ENCODE measurements at regions not wholly inside any gene's neighbourhood (a gene's known extent, or its start where the extent isn't known, plus 50 kb on each side); places are given as distances from the start of the nearest gene placed in this dataset.

DNA sequence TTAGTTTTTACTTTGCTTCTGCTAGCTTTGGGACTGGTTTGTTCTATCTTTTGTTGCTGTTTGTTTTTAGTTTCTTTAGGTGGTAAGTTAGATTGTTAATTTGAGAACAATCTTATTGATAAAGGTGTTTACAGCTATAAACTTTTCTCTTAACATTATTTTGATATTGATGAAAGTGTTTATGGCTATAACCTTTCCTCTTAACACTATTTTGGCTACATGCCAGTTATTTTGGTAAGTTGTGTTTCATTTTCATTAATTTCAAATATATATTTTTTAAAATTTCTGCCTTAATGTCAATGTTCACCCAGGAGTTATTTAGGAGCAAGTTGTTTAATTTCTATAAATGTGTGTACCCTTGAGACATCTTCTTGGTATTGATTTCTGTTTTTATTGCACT lies 229.6 kb upstream of the SYT4 start:
- no peaks in the 10 kb centered on the region for H3K4me1 ChIP-seq (ENCODE audit: insufficient read depth, low read length)
- ATAC-seq (ENCODE audit: poor library complexity) (no peak), DNase-seq (no peak)
- Mint-ChIP-seq H3K4me1 (ENCODE audit: low read depth) (no peaks in the 10 kb centered on the region), H3K4me3 (no peak overlapping the region), H3K27me3 (no peaks in the 10 kb centered on the region), H3K9me3 (peaks cover 41% of the 10 kb centered on the region), H3K27ac (no peak overlapping the region), H3K36me3 (ENCODE audit: low read depth) (no peaks in the 10 kb centered on the region)
- TF ChIP-seq, protein P1, sequence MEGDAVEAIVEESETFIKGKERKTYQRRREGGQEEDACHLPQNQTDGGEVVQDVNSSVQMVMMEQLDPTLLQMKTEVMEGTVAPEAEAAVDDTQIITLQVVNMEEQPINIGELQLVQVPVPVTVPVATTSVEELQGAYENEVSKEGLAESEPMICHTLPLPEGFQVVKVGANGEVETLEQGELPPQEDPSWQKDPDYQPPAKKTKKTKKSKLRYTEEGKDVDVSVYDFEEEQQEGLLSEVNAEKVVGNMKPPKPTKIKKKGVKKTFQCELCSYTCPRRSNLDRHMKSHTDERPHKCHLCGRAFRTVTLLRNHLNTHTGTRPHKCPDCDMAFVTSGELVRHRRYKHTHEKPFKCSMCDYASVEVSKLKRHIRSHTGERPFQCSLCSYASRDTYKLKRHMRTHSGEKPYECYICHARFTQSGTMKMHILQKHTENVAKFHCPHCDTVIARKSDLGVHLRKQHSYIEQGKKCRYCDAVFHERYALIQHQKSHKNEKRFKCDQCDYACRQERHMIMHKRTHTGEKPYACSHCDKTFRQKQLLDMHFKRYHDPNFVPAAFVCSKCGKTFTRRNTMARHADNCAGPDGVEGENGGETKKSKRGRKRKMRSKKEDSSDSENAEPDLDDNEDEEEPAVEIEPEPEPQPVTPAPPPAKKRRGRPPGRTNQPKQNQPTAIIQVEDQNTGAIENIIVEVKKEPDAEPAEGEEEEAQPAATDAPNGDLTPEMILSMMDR (IDR thresholded peaks at IDR 0.05), result no peak
- intact Hi-C loops (cut with DNase I, micrococcal nuclease), result no loop called here
- ChIA-PET POLR2A (no interaction called here), CTCF (no interaction called here)
- H3K27ac ChIP-seq (ENCODE audit: low read depth in 1 of 2, low read length in 2 of 2), result no peak overlapping the region
- peaks cover 0 to 14% of the 10 kb centered on the region in 2 experiments for H3K9me3 ChIP-seq (ENCODE audit: control insufficient read depth in 1 of 2, insufficient read depth in 1 of 2, low read length in 2 of 2)
- no peak overlapping the region for H3K4me3 ChIP-seq (ENCODE audit: low read length)
- no peaks in the 10 kb centered on the region for H3K27me3 ChIP-seq (ENCODE audit: control insufficient read depth in 1 of 2, insufficient read depth in 2 of 2, low read length in 2 of 2)
- H3K36me3 ChIP-seq (ENCODE audit: insufficient read depth, low read length), result no peaks in the 10 kb centered on the region

DNA sequence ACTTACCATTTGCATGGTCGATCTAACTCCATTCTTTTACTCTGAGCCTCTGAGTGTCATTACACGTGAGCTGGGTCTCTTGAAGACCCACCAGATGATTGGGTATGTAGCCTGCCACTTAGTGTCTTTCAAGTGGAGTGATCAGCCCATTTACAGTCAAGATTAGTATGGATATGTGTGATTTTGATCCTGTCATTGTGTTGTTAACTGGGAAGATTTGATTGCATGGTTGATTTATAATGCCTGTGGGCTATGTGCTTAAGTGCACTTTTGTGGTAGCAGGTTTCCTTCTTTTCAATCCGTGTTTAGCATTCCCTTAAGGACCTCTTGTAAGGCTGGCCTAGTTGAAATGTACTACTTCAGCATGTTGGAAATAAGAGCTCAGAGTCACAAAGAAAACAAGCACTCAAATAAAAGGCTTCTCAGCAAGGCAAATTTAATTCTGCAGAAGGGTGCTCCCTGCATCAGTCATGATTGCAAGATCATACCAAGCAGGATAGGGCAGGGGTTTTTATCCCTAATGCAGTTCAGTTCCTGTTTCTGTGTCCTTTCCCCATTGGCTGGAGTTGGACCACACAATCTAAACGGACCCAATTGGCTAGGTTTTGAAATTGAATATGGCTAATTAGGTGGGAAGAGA lies 230.7 kb upstream of the SYT4 start:
- no peaks in the 10 kb centered on the region for H3K4me1 ChIP-seq (ENCODE audit: insufficient read depth, low read length)
- ATAC-seq (ENCODE audit: poor library complexity), result no peak
- H3K4me3 Mint-ChIP-seq, result no peak overlapping the region

DNA sequence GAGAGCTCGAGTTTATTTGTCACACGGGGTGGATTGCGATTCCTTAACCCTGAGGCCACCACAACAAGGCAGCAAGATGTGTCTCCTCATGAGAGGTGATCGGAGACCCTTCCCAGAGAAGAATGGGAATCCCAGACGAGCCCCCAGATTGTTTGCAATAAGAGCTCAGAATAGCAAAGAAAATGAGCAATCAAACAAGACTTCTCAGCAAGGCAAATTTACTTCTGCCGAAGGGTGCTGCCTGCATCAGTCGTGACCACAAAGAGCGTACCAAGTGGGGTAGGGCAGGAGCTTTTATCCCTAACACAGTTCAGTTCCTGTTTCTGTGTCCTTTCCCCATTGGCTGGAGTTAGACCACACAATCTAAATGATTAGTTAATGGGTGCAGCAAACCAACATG lies 237.5 kb upstream of the SYT4 start:
- DNase-seq (no peak), ATAC-seq (ENCODE audit: poor library complexity) (no peak)
- H3K36me3 ChIP-seq (ENCODE audit: insufficient read depth, low read length), result no peaks in the 10 kb centered on the region
- H3K4me3 ChIP-seq (ENCODE audit: low read length), result no peak overlapping the region
- ChIA-PET POLR2A (no interaction called here), CTCF (no interaction called here)
- Mint-ChIP-seq H3K9me3 (peaks cover 28% of the 10 kb centered on the region), H3K27ac (no peak overlapping the region), H3K36me3 (ENCODE audit: low read depth) (no peaks in the 10 kb centered on the region), H3K4me3 (no peak overlapping the region), H3K27me3 (no peaks in the 10 kb centered on the region), H3K4me1 (ENCODE audit: low read depth) (no peaks in the 10 kb centered on the region)
- TF ChIP-seq, protein P1 (IDR thresholded peaks at IDR 0.05), result no peak
- H3K27me3 ChIP-seq (ENCODE audit: control insufficient read depth in 1 of 2, insufficient read depth in 2 of 2, low read length in 2 of 2), result no peaks in the 10 kb centered on the region
- no peaks in the 10 kb centered on the region for H3K9me3 ChIP-seq (ENCODE audit: control insufficient read depth in 1 of 2, insufficient read depth in 1 of 2, low read length in 2 of 2)
- no peak overlapping the region for H3K27ac ChIP-seq (ENCODE audit: low read depth in 1 of 2, low read length in 2 of 2)
- intact Hi-C loops (cut with DNase I, micrococcal nuclease), result no loop called here
- no peaks in the 10 kb centered on the region for H3K4me1 ChIP-seq (ENCODE audit: insufficient read depth, low read length)

More for the DNA sequence above, 230.7 kb upstream of the SYT4 start:
- DNase-seq, result no peak
- no peak overlapping the region for H3K27ac Mint-ChIP-seq
- CTCF ChIA-PET, result no interaction called here
- no peaks in the 10 kb centered on the region for H3K27me3 Mint-ChIP-seq
- H3K27ac ChIP-seq (ENCODE audit: low read depth in 1 of 2, low read length in 2 of 2), result no peak overlapping the region
- peaks cover 42% of the 10 kb centered on the region for H3K9me3 Mint-ChIP-seq
- H3K27me3 ChIP-seq (ENCODE audit: control insufficient read depth in 1 of 2, insufficient read depth in 2 of 2, low read length in 2 of 2), result no peaks in the 10 kb centered on the region
- H3K9me3 ChIP-seq (ENCODE audit: control insufficient read depth in 1 of 2, insufficient read depth in 1 of 2, low read length in 2 of 2), result peaks cover 0 to 14% of the 10 kb centered on the region in 2 experiments
- TF ChIP-seq, protein P1 (IDR thresholded peaks at IDR 0.05), result no peak
- H3K36me3 Mint-ChIP-seq (ENCODE audit: low read depth), result no peaks in the 10 kb centered on the region
- H3K4me3 ChIP-seq (ENCODE audit: low read length), result no peak overlapping the region
- intact Hi-C loops (cut with DNase I, micrococcal nuclease), result loop anchor here in 1 of 2 experiments (2.0 kb wide), 1 partner anchor 15 kb away; no protein-coding TSS in a partner anchor
- no peaks in the 10 kb centered on the region for H3K36me3 ChIP-seq (ENCODE audit: insufficient read depth, low read length)
- POLR2A ChIA-PET, result no interaction called here
- H3K4me1 Mint-ChIP-seq (ENCODE audit: low read depth), result no peaks in the 10 kb centered on the region
